CD4-positive, alpha-beta T cell (primary cell): ENCODE measurements at regions not wholly inside any gene's neighbourhood (a gene's known extent, or its start where the extent isn't known, plus 50 kb on each side); places are given as distances from the start of the nearest gene placed in this dataset.

Experiments
- ATAC-seq: fragments of 200-7000 bp; cut with Tn5 transposase; one replicate; pipeline ENCODE4 v1.10.0; 2022; ENCODE audit warnings: mild to moderate bottlenecking; ENCODE audit not compliant: poor library complexity
- CTCF ChIA-PET: fragments of 350-600 bp; sonication (Branson Sonifier 250); formaldehyde crosslinking; loops from one replicate; lab custom pipeline; 2021; ENCODE audit warnings: antibody characterized with exemption, inconsistent platforms; lab: Charles Lee
- POLR2A ChIA-PET: fragments of 350-600 bp; sonication (Branson Sonifier 250); formaldehyde crosslinking; loops from one replicate; lab custom pipeline; 2021; ENCODE audit warnings: antibody characterized with exemption, inconsistent platforms; lab: Charles Lee
- DNase-seq, 14 experiments: peaks; one replicate each; pipeline ENCODE4 v3.0.0-alpha.2; 2013 to 2020; ENCODE audit warnings: mixed read lengths in 2 of 14
- H3K27ac ChIP-seq, 2 donors: one replicate each; pipeline versions ENCODE4 v1.5.1 to v1.7.0; 2013; ENCODE audit warnings: low read length in 2 of 2, low read depth in 1 of 2, mild to moderate bottlenecking in 1 of 2
- H3K27me3 ChIP-seq, 2 experiments: 1 replicate in 1 of 2; 2 replicates in 1 of 2; pipeline versions ENCODE4 v1.6.1 to v1.7.0; 2013; ENCODE audit warnings: low read length in 2 of 2, control low read depth in 1 of 2, mild to moderate bottlenecking in 1 of 2, moderate library complexity in 1 of 2; ENCODE audit not compliant: insufficient read depth in 2 of 2, control insufficient read depth in 1 of 2
- H3K36me3 ChIP-seq: one replicate; pipeline ENCODE4 v1.6.1; 2013; ENCODE audit warnings: low read length, control low read depth; ENCODE audit not compliant: insufficient read depth
- H3K4me1 ChIP-seq: one replicate; pipeline ENCODE4 v1.6.1; 2013; ENCODE audit warnings: low read length, control low read depth; ENCODE audit not compliant: insufficient read depth
- H3K4me3 ChIP-seq: one replicate; pipeline ENCODE4 v1.5.1; 2013; ENCODE audit warnings: mild to moderate bottlenecking, low read length, moderate library complexity
- H3K9me3 ChIP-seq, 2 experiments: 1 replicate in 1 of 2; 2 replicates in 1 of 2; pipeline versions ENCODE4 v1.6.1 to v1.7.0; 2013; ENCODE audit warnings: low read length in 2 of 2, mild to moderate bottlenecking in 2 of 2, control low read depth in 1 of 2, moderate library complexity in 1 of 2; ENCODE audit not compliant: control insufficient read depth in 1 of 2, insufficient read depth in 1 of 2
- H3K27ac Mint-ChIP-seq: one replicate; pipeline ENCODE4 v1.8.0; 2020; ENCODE audit warnings: mixed read lengths
- H3K27me3 Mint-ChIP-seq: one replicate; pipeline ENCODE4 v1.8.0; 2021; ENCODE audit warnings: mixed read lengths
- H3K36me3 Mint-ChIP-seq: one replicate; pipeline ENCODE4 v1.8.0; 2021; ENCODE audit warnings: low read depth, mixed read lengths
- H3K4me1 Mint-ChIP-seq: one replicate; pipeline ENCODE4 v1.8.0; 2021; ENCODE audit warnings: low read depth, mixed read lengths
- H3K4me3 Mint-ChIP-seq: one replicate; pipeline ENCODE4 v1.8.0; 2020; ENCODE audit warnings: mild to moderate bottlenecking, mixed read lengths
- H3K9me3 Mint-ChIP-seq: one replicate; pipeline ENCODE4 v1.8.0; 2020; ENCODE audit warnings: mixed read lengths
- intact Hi-C, 2 experiments: fragments of 100-400 bp; cut with DNase I in 1 of 2; cut with micrococcal nuclease in 1 of 2; formaldehyde crosslinking; loops; one replicate each; pipeline versions ENCODE4 v1.15.1 to v1.9.0; 2023 to 2025; cut with DNase I, micrococcal nuclease
- TF ChIP-seq, protein P1 (sequence below): fragments of 200-600 bp; IDR thresholded peaks from one replicate; pipeline ENCODE4 v1.8.0; 2022; ENCODE audit warnings: antibody characterized with exemption, mild to moderate bottlenecking

DNA sequence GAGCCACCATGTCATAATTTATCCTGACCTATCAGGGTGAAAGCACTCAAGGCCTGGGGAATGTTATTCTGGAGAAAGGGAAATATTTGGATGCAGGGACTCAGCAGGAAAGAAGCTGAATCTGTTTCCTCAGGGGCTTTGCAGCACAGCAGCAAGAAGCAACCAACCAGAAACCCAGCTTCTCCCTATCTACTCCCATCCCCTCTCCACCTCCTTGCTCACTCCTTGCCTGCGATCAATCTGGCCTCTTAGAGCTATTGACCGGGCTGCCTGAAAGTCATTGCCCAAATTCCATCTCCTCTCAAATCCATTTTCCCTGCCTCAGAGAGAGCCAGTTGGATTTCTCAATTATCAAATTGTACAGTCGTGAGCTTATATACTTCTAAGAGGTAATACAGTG lies 542.0 kb upstream of the TRPC7 start:
- H3K4me3 Mint-ChIP-seq = no peak overlapping the region
- H3K27me3 ChIP-seq = no peaks in the 10 kb centered on the region
- no peaks in the 10 kb centered on the region for H3K27me3 Mint-ChIP-seq
- H3K9me3 Mint-ChIP-seq = peaks cover 2% of the 10 kb centered on the region
- H3K4me1 Mint-ChIP-seq = no peaks in the 10 kb centered on the region
- H3K9me3 ChIP-seq = peaks cover 0 to 7% of the 10 kb centered on the region in 2 experiments
- no peak overlapping the region for H3K4me3 ChIP-seq
- intact Hi-C loops = no loop called here
- no peak for DNase-seq
- POLR2A ChIA-PET = no interaction called here
- no peaks in the 10 kb centered on the region for H3K36me3 ChIP-seq
- CTCF ChIA-PET = no interaction called here
- TF ChIP-seq, protein P1, sequence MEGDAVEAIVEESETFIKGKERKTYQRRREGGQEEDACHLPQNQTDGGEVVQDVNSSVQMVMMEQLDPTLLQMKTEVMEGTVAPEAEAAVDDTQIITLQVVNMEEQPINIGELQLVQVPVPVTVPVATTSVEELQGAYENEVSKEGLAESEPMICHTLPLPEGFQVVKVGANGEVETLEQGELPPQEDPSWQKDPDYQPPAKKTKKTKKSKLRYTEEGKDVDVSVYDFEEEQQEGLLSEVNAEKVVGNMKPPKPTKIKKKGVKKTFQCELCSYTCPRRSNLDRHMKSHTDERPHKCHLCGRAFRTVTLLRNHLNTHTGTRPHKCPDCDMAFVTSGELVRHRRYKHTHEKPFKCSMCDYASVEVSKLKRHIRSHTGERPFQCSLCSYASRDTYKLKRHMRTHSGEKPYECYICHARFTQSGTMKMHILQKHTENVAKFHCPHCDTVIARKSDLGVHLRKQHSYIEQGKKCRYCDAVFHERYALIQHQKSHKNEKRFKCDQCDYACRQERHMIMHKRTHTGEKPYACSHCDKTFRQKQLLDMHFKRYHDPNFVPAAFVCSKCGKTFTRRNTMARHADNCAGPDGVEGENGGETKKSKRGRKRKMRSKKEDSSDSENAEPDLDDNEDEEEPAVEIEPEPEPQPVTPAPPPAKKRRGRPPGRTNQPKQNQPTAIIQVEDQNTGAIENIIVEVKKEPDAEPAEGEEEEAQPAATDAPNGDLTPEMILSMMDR = no peak
- H3K27ac Mint-ChIP-seq = no peak overlapping the region
- H3K36me3 Mint-ChIP-seq = no peaks in the 10 kb centered on the region
- no peak overlapping the region for H3K27ac ChIP-seq
- H3K4me1 ChIP-seq = no peaks in the 10 kb centered on the region
- ATAC-seq = no peak

DNA sequence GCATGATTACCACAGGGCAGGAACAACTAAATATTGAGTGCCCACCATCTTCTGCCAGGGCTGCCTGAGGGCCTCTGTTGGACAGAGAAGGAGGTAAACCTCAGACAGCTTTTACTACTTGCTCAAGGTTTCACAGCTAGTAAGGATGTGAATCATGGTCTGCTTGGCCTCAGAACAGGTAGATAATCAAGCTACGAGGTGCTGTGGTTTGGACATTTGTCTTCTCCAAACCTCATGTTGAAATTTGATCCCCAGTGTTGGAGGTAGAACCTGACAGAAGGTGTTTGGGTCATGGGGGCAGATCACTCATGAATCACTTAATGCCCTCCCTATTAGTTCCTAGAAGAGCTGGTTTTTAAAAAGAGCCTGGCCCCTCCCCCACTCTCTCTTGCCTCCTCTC lies 541.2 kb upstream of the TRPC7 start:
- H3K27me3 Mint-ChIP-seq = no peaks in the 10 kb centered on the region
- no peaks in the 10 kb centered on the region for H3K36me3 ChIP-seq
- TF ChIP-seq, protein P1 = no peak
- H3K4me3 Mint-ChIP-seq = no peak overlapping the region
- no peak overlapping the region for H3K4me3 ChIP-seq
- no peak for ATAC-seq
- no peaks in the 10 kb centered on the region for H3K27me3 ChIP-seq
- no peak for DNase-seq
- no peaks in the 10 kb centered on the region for H3K4me1 Mint-ChIP-seq
- POLR2A ChIA-PET = no interaction called here
- peaks cover 0 to 7% of the 10 kb centered on the region in 2 experiments for H3K9me3 ChIP-seq
- intact Hi-C loops = no loop called here
- H3K27ac Mint-ChIP-seq = no peak overlapping the region
- no peaks in the 10 kb centered on the region for H3K4me1 ChIP-seq
- no peak overlapping the region for H3K27ac ChIP-seq
- H3K36me3 Mint-ChIP-seq = no peaks in the 10 kb centered on the region
- CTCF ChIA-PET = no interaction called here
- H3K9me3 Mint-ChIP-seq = peaks cover 6% of the 10 kb centered on the region

DNA sequence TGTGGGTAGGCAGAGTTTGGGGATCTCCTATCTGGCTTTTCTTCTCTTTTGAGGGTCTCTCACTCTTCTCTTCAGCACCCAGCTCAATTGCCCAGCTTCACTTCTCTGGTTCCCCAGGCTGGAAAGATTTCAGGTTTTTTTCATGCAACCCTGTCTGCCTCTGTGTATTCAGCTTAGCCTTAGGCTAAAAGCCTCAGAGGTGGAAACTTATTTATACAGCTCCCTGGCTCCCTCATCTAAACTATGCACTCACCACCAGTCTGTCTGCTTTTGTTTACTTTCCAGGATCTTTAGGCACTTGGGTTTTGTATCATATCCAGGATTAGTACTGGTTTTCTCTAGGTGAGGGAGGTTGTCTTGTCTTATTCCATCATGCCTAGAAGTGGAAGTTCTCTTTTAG lies 540.2 kb upstream of the TRPC7 start:
- Mint-ChIP-seq H3K27me3 (no peaks in the 10 kb centered on the region), H3K9me3 (peaks cover 9% of the 10 kb centered on the region), H3K27ac (no peak overlapping the region), H3K4me1 (no peaks in the 10 kb centered on the region), H3K36me3 (no peaks in the 10 kb centered on the region), H3K4me3 (no peak overlapping the region)
- ATAC-seq (no peak), DNase-seq (no peak)
- Histone ChIP-seq H3K27ac (no peak overlapping the region), H3K36me3 (no peaks in the 10 kb centered on the region), H3K9me3 (peaks cover 0 to under 1% of the 10 kb centered on the region in 2 experiments), H3K4me1 (no peaks in the 10 kb centered on the region), H3K4me3 (no peak overlapping the region), H3K27me3 (no peaks in the 10 kb centered on the region)
- intact Hi-C loops = no loop called here
- TF ChIP-seq, protein P1 = no peak
- ChIA-PET POLR2A (no interaction called here), CTCF (no interaction called here)
